ENCODE measurements at regions not wholly inside any gene's neighbourhood (a gene's known extent, or its start where the extent isn't known, plus 50 kb on each side); places are given as distances from the start of the nearest gene placed in this dataset.

DNA sequence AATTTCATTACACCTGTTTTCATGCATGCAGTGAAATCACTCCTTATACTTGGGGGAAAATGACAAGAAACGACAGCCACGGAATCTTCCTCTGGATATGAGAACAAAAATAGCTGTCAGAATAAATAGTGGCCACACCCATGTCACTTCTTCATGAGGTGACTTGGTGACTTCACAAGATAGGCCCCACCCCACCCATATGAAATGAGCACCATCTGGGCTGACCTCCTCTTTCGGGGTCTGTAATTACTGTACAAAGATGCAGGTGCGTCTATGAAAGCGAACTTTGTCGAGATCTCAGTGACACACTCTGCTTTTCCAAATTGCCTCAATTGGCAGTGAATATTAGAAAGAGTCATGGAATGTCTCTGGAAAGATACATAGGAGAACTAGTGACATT is 184.2 kb upstream of the CCN2 start:
- Histone ChIP-seq H3K27ac (no peak overlapping the region), H3K36me3 (no peaks in the 10 kb centered on the region), H3K4me1 (peaks cover 0 to 43% (median 27%) of the 10 kb centered on the region in 4 donors), H3K27me3 (no peaks in the 10 kb centered on the region), H3K4me3 (no peak overlapping the region), H3K9me3 (no peaks in the 10 kb centered on the region)
- TF ChIP-seq, protein P1, sequence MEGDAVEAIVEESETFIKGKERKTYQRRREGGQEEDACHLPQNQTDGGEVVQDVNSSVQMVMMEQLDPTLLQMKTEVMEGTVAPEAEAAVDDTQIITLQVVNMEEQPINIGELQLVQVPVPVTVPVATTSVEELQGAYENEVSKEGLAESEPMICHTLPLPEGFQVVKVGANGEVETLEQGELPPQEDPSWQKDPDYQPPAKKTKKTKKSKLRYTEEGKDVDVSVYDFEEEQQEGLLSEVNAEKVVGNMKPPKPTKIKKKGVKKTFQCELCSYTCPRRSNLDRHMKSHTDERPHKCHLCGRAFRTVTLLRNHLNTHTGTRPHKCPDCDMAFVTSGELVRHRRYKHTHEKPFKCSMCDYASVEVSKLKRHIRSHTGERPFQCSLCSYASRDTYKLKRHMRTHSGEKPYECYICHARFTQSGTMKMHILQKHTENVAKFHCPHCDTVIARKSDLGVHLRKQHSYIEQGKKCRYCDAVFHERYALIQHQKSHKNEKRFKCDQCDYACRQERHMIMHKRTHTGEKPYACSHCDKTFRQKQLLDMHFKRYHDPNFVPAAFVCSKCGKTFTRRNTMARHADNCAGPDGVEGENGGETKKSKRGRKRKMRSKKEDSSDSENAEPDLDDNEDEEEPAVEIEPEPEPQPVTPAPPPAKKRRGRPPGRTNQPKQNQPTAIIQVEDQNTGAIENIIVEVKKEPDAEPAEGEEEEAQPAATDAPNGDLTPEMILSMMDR (IDR thresholded peaks at IDR 0.05): no peak
- DNase-seq: no peak
- intact Hi-C loops (cut with DNase I; ENCODE audit: low total_unique reads): no loop called here

DNA sequence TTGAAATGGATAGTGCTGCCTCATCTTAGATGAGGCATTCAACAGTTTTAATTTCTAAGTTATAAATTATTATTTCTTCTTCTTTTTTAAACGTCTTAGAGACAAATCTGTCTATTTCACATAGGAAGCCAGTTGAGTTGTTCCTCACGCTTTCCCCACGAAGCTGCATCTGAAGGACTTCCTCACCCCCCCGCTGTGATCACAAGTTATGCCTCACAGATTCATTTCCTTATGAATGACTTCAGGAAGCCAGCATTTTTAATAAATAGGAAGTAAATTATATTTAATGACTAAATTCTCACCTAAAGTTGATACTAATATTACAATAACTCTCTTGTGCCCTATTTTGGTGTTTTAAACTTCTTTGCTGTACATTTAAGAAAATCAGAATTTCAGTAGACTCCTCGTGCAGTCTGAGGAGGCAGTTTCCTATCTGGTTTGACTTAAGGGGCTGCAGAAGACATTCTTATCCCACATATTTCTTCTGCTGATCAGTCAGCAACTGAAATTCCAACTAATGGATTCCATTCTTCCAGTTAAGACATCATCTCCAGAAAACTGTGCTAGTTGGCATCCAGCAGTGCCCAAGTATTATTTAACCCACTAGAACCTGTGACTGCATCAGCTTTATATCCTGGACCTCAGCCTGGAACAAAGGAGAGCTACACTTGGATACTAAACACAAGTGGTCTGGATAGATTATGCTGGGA is 182.7 kb upstream of the CCN2 start:
- H3K4me3 ChIP-seq: no peak overlapping the region
- TF ChIP-seq, protein P1 (IDR thresholded peaks at IDR 0.05): no peak
- DNase-seq: peak; percentile 65 to 71
- H3K9me3 ChIP-seq: no peaks in the 10 kb centered on the region
- peaks cover 0 to 45% (median 28%) of the 10 kb centered on the region in 4 donors for H3K4me1 ChIP-seq
- H3K36me3 ChIP-seq: no peaks in the 10 kb centered on the region
- H3K27ac ChIP-seq: peak overlapping the region; percentile 83
- intact Hi-C loops (cut with DNase I; ENCODE audit: low total_unique reads): loop anchor here (5.0 kb wide), 1 partner anchor 182 kb away; the partner anchor contains the start of gene CCN2
- H3K27me3 ChIP-seq: no peaks in the 10 kb centered on the region

DNA sequence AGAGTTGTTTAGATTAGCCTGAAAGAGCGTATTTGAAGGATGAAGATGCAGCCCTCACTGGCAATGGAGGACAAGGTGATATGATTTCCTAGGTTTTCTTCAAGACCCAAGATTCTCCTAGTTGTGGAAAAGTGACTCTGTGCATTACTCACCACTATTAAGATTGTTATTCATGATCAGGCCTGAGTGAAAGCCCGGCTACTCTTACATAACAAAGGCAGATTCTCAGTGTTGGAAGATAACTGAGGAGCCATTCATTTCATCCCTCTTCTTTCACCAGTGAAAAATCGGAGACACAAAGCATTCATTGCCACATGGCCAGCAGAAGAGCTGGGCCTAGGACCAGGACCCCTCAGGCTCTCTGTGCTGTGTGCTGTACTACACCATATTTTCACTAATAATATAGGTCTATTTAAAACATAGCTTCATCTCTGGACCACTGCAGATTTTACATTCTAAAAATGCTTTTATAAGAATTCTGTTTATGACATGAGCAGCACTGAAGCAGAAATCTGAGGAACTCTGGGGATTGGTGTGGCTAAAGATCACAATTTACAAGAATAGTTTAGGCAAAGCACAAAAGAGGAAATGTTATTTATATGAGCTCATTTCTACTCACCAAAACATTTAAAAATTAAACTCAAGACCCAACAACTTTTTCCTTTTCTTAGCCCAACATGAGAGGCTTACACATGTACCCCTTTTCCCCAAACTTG is 181.9 kb upstream of the CCN2 start:
- TF ChIP-seq, protein P1 (IDR thresholded peaks at IDR 0.05): no peak
- H3K27me3 ChIP-seq: no peaks in the 10 kb centered on the region
- H3K27ac ChIP-seq: peak overlapping the region; percentile 83
- no peaks in the 10 kb centered on the region for H3K36me3 ChIP-seq
- intact Hi-C loops (cut with DNase I; ENCODE audit: low total_unique reads): loop anchor here (5.0 kb wide), 1 partner anchor 181 kb away; the partner anchor contains the start of gene CCN2
- no peak overlapping the region for H3K4me3 ChIP-seq
- DNase-seq: peak in 1 of 2 donors; percentile 21
- peaks cover 0 to 45% (median 28%) of the 10 kb centered on the region in 4 donors for H3K4me1 ChIP-seq
- H3K9me3 ChIP-seq: no peaks in the 10 kb centered on the region

DNA sequence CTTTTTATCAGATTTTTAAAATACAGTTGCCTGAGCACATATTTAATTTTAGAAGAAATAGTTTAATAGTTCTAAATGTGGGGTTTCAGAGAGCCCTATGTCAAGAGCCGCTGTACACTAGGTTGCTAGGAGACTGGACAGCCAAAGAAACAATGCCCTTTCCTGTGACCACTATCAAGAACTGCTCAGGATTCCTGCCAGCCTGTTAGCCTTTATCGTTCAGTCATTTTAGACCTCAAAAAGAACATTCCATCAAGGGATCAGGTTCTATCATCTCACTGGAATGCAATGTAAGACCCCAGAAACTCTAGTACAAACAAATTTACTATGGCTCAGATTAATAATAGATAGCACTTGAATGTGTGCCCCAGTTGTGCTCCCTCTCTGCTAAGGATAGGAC is 181.2 kb upstream of the CCN2 start:
- intact Hi-C loops (cut with DNase I; ENCODE audit: low total_unique reads): loop anchor here (5.0 kb wide), 1 partner anchor 180 kb away; the partner anchor contains the start of gene CCN2
- no peak for DNase-seq
- Histone ChIP-seq H3K27ac (peak overlapping the region; percentile 83), H3K4me1 (peaks cover 0 to 45% (median 28%) of the 10 kb centered on the region in 4 donors), H3K4me3 (no peak overlapping the region), H3K9me3 (no peaks in the 10 kb centered on the region), H3K27me3 (no peaks in the 10 kb centered on the region), H3K36me3 (no peaks in the 10 kb centered on the region)
- TF ChIP-seq, protein P1 (IDR thresholded peaks at IDR 0.05): no peak

DNA sequence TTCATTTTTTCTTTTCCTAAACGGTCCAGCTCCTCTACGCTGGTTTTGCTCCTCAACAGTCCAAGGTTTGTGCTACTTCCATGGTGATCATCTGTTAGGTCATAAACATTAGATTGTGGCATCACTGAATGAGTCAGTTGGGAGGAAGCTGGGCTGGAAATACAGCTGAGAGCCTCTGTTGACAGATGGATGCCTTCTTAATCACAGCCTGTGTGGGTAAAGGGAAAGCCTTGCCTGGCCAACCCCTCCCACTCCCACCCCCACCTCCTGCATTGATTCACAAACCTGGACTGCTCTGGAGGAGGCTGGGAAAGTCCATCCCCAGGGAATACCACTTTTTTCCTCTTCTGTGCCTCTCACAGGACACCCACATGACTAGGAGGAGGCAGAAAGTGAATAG is 180.6 kb upstream of the CCN2 start:
- Histone ChIP-seq H3K4me3 (no peak overlapping the region), H3K27ac (peak overlapping the region; percentile 83), H3K4me1 (peaks cover 0 to 45% (median 28%) of the 10 kb centered on the region in 4 donors), H3K9me3 (no peaks in the 10 kb centered on the region), H3K36me3 (no peaks in the 10 kb centered on the region), H3K27me3 (no peaks in the 10 kb centered on the region)
- TF ChIP-seq, protein P1 (IDR thresholded peaks at IDR 0.05): no peak
- DNase-seq: peak; percentile 59 to 80
- intact Hi-C loops (cut with DNase I; ENCODE audit: low total_unique reads): loop anchor here (5.0 kb wide), 1 partner anchor 179 kb away; the partner anchor contains the start of gene CCN2

Measured in tibial artery (tissue), 4 donors.